GM19395 (cell line): ENCODE measurements at regions not wholly inside any gene's neighbourhood (a gene's known extent, or its start where the extent isn't known, plus 50 kb on each side); places are given as distances from the start of the nearest gene placed in this dataset.

Experiments
- ATAC-seq: cut with Tn5 transposase; IDR thresholded peaks from one replicate; pipeline ENCODE4 v1.9.1; 2021; ENCODE audit warnings: mild to moderate bottlenecking, moderate library complexity; ENCODE audit not compliant: unreplicated experiment

DNA sequence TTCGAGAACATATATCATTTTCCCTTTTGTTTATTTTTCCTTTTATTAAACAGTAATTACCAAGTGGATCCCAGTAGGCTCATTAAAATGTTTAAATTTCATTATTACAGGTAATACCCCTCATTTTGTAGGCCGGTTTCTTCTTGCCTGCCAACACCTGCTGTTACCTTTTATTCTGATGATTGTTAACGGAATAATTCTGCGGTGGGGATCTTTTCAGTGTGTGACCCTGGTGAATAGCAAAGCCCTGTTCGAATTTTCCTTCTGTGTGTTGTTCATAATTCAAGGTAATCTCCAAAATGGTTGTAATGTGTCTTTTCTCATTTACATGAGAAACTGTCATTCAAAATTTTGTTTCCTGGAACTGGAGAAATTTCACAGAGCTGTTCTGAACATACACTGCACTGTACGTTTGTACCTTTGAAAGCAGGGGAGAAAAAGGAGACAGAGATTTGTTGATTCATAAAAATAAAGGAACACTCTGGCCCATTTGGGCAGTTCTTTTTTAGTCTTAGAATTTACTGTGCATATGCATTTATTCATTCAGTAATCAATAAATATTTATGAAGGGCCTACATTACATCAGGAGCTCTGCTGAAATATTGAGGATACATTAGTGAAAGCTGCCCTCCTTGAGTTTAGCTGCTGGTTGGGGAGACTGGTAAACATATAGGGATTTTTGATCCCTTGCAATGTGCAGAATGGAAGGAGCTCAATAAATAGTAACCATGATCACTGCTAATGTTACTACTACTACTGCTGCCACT is 502.0 kb downstream of the QKI start:
- ATAC-seq: no peak

DNA sequence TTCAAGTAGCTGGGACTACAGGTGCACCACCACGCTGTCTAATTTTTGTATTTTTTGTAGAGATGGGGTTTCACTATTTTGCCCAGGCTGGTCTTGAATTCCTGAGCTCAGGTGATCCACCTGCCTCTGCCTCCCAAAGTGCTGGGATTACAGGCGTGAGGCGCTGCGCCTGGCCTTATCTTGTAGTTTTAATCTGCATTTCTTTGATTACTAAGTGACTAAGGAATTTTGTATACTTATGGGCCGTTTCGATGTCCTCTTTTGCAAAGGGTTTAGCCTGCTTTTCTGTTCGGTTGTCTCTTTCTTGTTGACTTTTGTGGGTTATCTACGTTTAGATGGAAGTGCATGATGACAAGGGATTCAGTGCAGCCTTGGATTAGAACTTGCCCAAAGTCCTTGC is 500.6 kb downstream of the QKI start:
- ATAC-seq: no peak

GRCh38 chr6:163913045-163913444 is 498.5 kb downstream of the QKI start:
- no peak for ATAC-seq

- no peak for ATAC-seq
Observed at GRCh38 chr6:163906006-163906710, 491.6 kb downstream of the QKI start.

GRCh38 chr6:163904186-163904585 is 489.7 kb downstream of the QKI start:
- ATAC-seq: no peak

GRCh38 chr6:163903541-163903940 is 489.0 kb downstream of the QKI start:
- no peak for ATAC-seq

DNA sequence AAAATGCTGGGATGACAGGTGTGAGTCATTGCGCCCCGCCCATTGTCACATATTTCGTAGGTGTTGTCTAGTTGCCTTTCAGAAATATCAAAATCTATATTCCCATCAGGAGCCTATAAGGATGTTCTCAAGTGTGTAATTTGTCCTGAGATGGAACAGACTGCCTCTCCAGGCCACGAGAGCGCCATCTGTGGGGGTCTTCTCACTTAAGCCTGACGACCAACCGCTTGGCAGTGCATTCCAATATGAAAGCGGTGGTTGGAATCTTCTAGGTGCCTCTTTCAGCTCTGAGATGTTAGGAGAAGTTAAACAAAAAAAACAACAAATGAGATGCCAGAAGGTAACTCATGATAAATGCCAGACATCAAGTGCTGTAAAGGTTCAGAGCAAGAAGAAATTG is 488.5 kb downstream of the QKI start:
- ATAC-seq: no peak

- no peak for ATAC-seq
Observed at GRCh38 chr6:163901681-163902080, 487.2 kb downstream of the QKI start.

- no peak for ATAC-seq
Observed at GRCh38 chr6:163900570-163900969, 486.1 kb downstream of the QKI start.

GRCh38 chr6:163897669-163898068 is 483.2 kb downstream of the QKI start:
- no peak for ATAC-seq

GRCh38 chr6:163897030-163897429 is 482.5 kb downstream of the QKI start:
- ATAC-seq: no peak

- ATAC-seq: no peak
Observed at GRCh38 chr6:163895162-163895561, 480.6 kb downstream of the QKI start.

DNA sequence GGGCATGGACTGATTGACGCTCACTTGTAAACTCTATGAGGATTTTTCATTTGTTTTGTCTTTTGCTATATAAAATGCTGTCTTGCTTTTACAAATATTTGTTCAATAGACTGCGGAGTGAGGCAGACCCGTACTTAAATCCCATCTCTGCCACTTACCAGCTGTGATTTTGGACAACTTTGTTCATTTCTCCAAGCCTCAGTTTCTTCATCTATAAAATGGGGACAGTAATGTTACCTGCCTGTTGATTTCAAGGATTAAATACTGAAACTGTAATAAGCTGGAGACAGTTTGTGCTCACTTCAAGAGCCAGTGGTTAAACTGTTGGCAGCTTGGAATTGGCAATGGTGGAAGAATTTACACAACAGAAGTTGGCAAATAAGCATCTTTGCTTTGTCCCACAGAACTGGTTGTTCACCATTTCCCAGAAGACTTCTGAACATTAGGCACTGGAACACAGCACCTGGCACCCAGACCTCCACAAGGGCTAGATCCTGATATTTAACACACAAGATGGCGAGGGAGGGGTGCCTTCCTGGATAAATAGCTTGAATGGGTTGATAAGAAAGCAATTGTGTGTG is 479.2 kb downstream of the QKI start:
- ATAC-seq: no peak

DNA sequence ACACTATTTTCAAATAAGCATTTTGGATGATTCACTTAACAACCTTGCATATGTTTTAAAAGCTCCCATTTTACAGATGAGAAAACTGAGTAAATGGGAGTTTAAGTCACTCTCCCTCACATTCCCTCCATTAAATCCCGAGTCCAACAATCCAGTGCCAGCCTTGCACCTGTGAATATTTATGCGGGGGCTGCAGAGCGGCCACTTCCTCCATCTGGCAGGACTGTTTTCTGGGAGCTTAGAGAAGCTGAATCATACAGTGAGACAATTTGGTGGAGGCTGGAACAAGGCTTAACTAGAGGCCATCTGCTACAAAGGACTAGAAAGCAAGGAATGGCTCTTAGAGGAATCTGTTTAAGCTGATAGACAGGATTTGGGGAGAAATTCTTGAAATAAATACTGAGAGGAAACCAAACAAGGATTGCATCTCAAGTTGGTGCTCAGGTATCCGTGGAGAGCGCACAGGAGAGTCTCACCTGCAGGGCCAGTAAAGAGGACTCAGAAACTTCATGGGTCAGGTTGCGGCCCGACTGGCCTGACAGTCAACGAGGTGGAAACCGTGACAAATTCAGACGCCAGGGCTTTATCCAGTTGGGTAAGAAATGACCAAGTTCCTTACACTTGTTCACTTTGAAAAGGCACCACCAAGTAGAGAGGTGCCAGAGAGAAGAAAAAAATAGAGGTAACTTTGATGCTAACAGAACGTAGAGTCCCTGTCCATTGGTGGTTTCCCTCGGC is 478.5 kb downstream of the QKI start:
- no peak for ATAC-seq

GRCh38 chr6:163889904-163890514 is 475.5 kb downstream of the QKI start:
- no peak for ATAC-seq

DNA sequence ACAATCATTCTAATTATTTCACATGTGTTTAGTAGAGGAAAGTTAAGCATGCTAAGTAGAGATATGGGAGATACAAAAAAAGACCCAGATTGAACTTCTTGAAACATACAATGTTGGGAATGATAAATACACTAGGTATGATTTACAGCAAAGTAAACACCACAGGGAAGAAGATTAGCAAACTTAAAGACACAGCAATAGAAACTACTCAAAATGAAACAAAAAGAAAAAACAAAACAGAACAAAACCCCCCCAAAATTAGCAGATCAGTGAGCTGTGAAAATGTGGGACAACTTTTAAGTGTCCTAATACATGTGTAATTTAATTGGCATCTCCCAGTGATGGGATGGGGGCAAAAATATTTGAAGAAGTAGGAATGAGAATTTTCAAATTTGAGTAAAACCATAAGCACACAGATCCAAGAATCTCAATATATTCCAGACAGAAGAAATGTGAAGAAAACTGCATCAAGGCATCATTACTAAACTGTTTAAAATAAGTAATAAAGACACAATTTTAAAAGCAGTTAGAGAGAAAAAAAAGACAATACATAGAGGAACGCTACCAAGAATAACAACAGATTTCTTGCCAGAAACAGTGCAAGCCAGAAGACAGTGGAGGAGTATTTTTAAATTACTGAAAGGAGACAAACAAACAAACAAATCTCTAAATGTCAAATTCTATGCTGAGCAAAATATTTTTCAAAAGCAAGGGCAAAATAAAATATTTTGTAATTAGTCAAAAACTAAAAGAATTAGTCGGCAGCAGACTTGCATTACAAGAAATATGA is 473.7 kb downstream of the QKI start:
- no peak for ATAC-seq

DNA sequence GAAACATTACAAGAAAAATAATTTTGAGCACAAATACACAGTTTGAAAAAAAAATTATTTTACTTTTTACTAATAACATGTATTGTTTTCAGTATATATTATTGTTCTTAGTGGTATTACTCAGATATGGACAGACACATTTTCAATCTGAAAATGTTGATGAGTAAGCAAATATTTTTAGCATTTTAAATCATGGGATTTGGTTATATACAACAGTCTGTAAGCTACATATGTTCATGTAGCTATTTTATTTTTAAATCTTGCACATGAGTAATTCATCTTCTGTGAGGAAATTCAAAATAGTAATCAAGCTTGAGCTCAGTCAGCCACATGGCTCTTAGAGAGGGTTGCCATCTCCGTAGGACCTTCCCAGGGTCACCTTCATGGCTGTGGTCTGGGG is 471.9 kb downstream of the QKI start:
- ATAC-seq: no peak

DNA sequence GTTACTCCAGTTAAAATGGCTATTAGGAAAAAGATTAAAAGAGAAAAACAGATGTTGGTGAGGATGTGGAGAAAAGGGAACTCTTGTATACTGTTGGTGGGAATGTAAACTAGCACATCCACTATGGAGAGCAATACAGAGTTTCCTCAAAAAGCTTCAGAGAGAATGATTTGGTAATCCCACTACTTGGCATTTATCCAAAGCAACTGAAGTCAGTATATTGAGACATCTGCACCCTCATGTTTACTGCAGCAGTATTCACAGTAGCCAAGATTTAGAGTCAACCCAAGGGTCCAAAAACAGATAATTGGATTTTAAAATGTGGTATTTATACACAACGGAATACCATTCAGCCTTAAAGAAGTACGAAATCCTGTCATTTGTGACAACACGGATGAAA is 469.5 kb downstream of the QKI start:
- no peak for ATAC-seq

DNA sequence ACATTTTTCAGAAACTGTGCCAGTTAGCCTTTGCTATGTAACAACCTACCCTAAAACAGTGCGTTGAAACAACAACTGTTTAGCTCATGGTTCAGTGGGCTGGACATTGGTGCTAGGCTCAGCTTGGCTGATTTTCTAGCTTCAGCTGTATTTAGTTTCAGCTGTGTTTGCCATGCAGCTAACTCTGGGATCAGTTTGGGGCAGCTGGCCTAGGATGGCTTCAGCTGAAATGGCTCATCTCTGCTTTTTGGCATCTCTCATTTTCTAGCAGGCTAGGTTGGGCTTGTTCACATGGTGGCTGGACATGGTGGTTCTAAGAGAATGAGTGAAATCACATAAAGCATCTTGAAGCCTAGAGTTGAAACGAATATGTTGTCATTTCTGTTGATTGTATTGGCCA is 464.2 kb downstream of the QKI start:
- ATAC-seq: no peak

GRCh38 chr6:163877877-163878639 is 463.5 kb downstream of the QKI start:
- no peak for ATAC-seq
